Muscle of leg (tissue), 3 donors: ENCODE measurements at regions not wholly inside any gene's neighbourhood (a gene's known extent, or its start where the extent isn't known, plus 50 kb on each side); places are given as distances from the start of the nearest gene placed in this dataset.

Source experiments
- DNase-seq: peaks from one replicate; pipeline ENCODE4 v3.0.0; 2013
- H3K27ac ChIP-seq: one replicate; pipeline ENCODE4 v1.5.1; 2013; ENCODE audit warnings: mild to moderate bottlenecking, low read length, control low read depth
- H3K27me3 ChIP-seq: one replicate; pipeline ENCODE4 v1.6.1; 2013; ENCODE audit warnings: low read length; ENCODE audit not compliant: control insufficient read depth, insufficient read depth
- H3K36me3 ChIP-seq: one replicate; pipeline ENCODE4 v1.6.1; 2013; ENCODE audit warnings: low read length; ENCODE audit not compliant: control insufficient read depth, insufficient read depth
- H3K4me1 ChIP-seq: one replicate; pipeline ENCODE4 v1.6.1; 2013; ENCODE audit warnings: low read length; ENCODE audit not compliant: control insufficient read depth, insufficient read depth
- H3K4me3 ChIP-seq: one replicate; pipeline ENCODE4 v1.5.1; 2013; ENCODE audit warnings: low read length, control low read depth
- H3K9me3 ChIP-seq: replicated peaks from 2 replicates; pipeline ENCODE4 v1.6.1; 2013; ENCODE audit warnings: low read depth, low read length; ENCODE audit not compliant: control insufficient read depth
- WGBS: methylation state at CpG from one replicate; pipeline ENCODE4 v1.1.5; 2013; ENCODE audit warnings: missing lambda C conversion rate; ENCODE audit not compliant: insufficient coverage; 5-methylcytosine and 5-hydroxymethylcytosine counted together

GRCh38 chr17:5931616-5932015 lies 138.6 kb upstream of the WSCD1 start:
- WGBS, result 14% methylated on average over 8 of the region's 9 CpGs
- no peaks in the 10 kb centered on the region for H3K4me1 ChIP-seq
- H3K4me3 ChIP-seq, result no peak overlapping the region
- no peak overlapping the region for H3K27ac ChIP-seq
- H3K27me3 ChIP-seq, result no peaks in the 10 kb centered on the region
- peak; percentile 36 for DNase-seq
- no peaks in the 10 kb centered on the region for H3K9me3 ChIP-seq
- H3K36me3 ChIP-seq, result no peaks in the 10 kb centered on the region

DNA sequence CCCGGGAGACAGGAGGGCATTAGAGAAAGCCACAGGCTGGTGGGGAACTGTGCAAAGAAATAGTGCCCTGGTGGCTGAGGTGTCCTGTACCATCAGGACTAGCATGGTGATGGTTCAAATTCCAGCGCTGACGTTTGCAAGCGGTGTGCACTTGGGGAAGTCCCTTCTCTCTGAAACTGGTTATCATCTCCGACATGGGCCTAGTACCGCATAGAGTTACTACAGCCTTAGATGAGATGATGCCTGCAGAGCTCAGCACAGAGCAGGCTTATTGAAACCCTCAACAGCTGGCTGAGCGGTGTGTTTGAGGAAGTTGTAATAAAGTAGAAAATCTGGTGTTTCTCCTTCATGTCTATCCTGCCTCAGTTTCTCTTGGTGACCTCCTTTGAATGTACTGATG lies 136.7 kb upstream of the WSCD1 start:
- Histone ChIP-seq H3K4me1 (no peaks in the 10 kb centered on the region), H3K27ac (no peak overlapping the region), H3K4me3 (no peak overlapping the region), H3K9me3 (no peaks in the 10 kb centered on the region), H3K27me3 (no peaks in the 10 kb centered on the region), H3K36me3 (no peaks in the 10 kb centered on the region)
- DNase-seq, result no peak
- WGBS, result 59% methylated on average over 6 of the region's 7 CpGs

DNA sequence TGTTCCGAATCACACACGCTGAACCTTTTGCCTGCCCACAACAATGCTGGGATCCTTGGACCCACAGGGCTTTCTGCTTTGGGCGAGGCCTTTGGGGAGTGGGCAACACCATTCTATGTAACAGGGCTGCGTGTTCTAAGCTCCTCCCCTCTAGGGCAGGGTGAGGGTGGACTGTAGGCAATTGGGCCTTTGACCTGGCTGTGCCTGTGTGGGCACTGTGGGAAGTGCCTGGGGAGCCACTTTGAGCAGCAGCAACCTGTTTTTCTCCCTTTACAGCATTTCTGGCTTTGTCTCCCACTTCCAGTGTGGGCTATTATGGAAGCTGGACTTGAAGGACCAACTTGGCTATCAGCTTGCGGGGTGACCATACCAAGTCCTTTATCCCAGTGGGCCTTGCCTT lies 128.9 kb upstream of the WSCD1 start:
- WGBS, result 83% methylated on average over 3 of the region's 5 CpGs
- Histone ChIP-seq H3K4me1 (peaks cover 3% of the 10 kb centered on the region), H3K27me3 (peaks cover 2% of the 10 kb centered on the region), H3K4me3 (no peak overlapping the region), H3K9me3 (no peaks in the 10 kb centered on the region), H3K27ac (no peak overlapping the region), H3K36me3 (no peaks in the 10 kb centered on the region)
- no peak for DNase-seq

DNA sequence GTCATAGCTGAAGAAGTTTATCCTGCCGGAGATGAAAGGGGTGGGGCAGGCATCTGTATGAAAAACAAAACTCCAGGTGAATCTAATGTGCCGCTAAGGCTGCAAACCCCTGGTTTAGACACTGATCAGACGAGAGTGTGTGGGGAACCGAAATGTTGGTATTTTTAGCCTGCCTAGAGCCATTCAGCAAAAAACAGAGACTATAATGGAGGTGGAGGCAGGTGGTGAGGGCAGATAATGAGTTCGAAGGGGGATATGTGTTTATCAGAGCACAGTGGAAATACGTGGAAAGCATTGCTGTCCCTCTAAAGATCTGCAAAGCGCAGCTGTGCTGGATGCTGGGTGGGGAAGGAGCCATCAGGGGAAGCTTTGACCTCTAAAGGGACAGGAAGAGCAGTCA lies 127.5 kb upstream of the WSCD1 start:
- Histone ChIP-seq H3K4me1 (peaks cover 3% of the 10 kb centered on the region), H3K27ac (no peak overlapping the region), H3K27me3 (peaks cover 2% of the 10 kb centered on the region), H3K36me3 (no peaks in the 10 kb centered on the region), H3K4me3 (no peak overlapping the region), H3K9me3 (no peaks in the 10 kb centered on the region)
- DNase-seq, result no peak
- WGBS, result 52% methylated on average over 7 of the region's 7 CpGs

GRCh38 chr17:5943232-5943631 lies 126.9 kb upstream of the WSCD1 start:
- Histone ChIP-seq H3K27ac (no peak overlapping the region), H3K4me1 (peaks cover 3% of the 10 kb centered on the region), H3K4me3 (no peak overlapping the region), H3K27me3 (peaks cover 2% of the 10 kb centered on the region), H3K36me3 (no peaks in the 10 kb centered on the region), H3K9me3 (no peaks in the 10 kb centered on the region)
- no peak for DNase-seq
- 66% methylated on average over 7 of the region's 7 CpGs for WGBS

DNA sequence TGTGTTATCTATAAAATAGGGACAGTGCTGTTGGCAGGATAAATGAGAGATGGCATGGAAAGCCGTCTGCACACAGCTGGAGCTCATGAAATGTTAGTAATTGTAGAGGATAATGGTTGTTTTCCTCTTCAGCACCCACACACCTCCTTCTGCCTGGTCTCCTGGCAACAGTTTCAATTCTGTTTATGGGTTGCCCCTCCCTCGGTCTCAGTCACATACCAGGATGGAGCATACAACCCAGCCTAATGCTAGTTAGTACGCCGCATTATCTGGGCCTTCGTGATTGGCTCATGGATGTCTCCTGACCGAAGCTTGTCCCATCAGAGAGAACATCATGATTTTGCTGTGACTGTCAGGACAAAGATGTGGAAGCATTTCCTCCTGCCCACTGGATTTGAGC lies 126.2 kb upstream of the WSCD1 start:
- DNase-seq, result no peak
- WGBS, result 69% methylated on average over 5 of the region's 6 CpGs
- H3K4me3 ChIP-seq, result no peak overlapping the region
- H3K27me3 ChIP-seq, result peaks cover 2% of the 10 kb centered on the region
- no peak overlapping the region for H3K27ac ChIP-seq
- no peaks in the 10 kb centered on the region for H3K9me3 ChIP-seq
- no peaks in the 10 kb centered on the region for H3K36me3 ChIP-seq
- peaks cover 3% of the 10 kb centered on the region for H3K4me1 ChIP-seq

- H3K36me3 ChIP-seq, result no peaks in the 10 kb centered on the region
- H3K9me3 ChIP-seq, result no peaks in the 10 kb centered on the region
- H3K4me1 ChIP-seq, result peaks cover 3% of the 10 kb centered on the region
- WGBS, result no CpG with 5 or more reads among the region's 2 CpGs
- DNase-seq, result no peak
- H3K27me3 ChIP-seq, result peaks cover 2% of the 10 kb centered on the region
- no peak overlapping the region for H3K27ac ChIP-seq
- no peak overlapping the region for H3K4me3 ChIP-seq
Observed at GRCh38 chr17:5947701-5948180, 122.4 kb upstream of the WSCD1 start.

DNA sequence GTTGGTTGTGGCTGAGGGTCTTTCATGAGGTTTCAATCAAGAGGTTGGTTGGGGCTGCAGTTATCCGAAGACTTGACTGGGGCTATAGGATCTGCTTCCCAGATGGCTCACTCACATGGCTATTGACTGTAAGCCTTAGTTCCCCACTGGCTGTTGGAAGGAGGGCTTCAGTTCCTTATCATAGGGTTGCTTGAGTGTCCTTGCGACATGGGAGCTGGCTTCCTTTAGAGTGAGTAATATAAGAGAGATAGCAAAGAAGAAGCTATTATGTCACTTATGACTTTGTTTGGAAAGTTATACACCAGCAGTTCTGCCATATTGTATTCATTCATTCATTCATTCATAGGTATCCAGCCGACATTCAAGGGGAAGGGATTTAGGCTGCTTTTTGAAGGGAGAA lies 121.4 kb upstream of the WSCD1 start:
- DNase-seq, result no peak

DNA sequence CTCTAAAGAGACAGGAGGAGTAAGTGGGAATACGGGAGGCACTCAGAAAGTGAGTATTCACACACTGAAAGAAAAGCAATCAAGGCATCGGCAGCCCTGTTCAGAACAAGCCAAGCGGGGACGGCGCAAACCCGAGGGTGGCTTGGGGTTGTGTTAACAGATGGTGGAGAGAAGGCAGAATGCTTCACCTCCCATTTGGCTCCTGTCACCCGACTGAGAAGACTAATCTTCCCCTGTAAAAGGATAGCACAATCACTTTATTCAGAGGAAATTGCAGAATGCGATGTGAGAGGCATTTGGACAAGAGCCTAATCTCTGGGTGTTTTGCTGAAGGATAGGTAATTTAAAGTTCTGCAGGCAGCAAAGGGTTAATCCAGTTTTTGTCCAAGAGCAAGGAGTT lies 119.3 kb upstream of the WSCD1 start:
- Histone ChIP-seq H3K36me3 (no peaks in the 10 kb centered on the region), H3K27me3 (no peaks in the 10 kb centered on the region), H3K27ac (no peak overlapping the region), H3K4me1 (no peaks in the 10 kb centered on the region), H3K4me3 (no peak overlapping the region), H3K9me3 (peaks cover 5% of the 10 kb centered on the region)
- DNase-seq, result peak; percentile 12
- 5% methylated on average over 6 of the region's 8 CpGs for WGBS

More for the DNA sequence above, 121.4 kb upstream of the WSCD1 start:
- 80% methylated on average over 1 of the region's 3 CpGs for WGBS
- no peaks in the 10 kb centered on the region for H3K4me1 ChIP-seq
- H3K36me3 ChIP-seq, result no peaks in the 10 kb centered on the region
- no peak overlapping the region for H3K27ac ChIP-seq
- no peaks in the 10 kb centered on the region for H3K27me3 ChIP-seq
- no peaks in the 10 kb centered on the region for H3K9me3 ChIP-seq
- H3K4me3 ChIP-seq, result no peak overlapping the region

- WGBS, result no CpG with 5 or more reads among the region's 3 CpGs
- peaks cover 2% of the 10 kb centered on the region for H3K27me3 ChIP-seq
Observed at GRCh38 chr17:5951912-5952311, 118.3 kb upstream of the WSCD1 start.

DNA sequence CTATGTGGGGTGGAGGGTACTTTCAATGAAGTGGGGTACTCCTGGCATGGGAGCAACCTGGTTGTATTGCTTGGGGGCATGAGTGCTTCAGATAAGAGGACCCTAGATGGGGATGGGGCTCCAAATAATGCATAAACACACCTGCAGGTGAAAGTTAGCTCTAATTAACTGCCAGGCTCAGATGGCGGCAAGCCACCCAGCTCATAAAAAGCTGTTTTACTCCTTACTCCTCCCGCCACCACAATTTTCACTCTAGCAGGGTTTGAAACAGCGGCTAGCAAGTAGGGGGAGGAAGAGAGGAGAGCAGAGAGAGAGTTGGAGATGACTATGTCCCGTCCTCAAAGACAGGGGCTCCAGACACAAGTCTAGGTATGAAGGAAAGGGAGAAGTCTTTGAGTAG lies 117.7 kb upstream of the WSCD1 start:
- peaks cover 2% of the 10 kb centered on the region for H3K27me3 ChIP-seq
- 60% methylated on average over 1 of the region's 4 CpGs for WGBS

More at GRCh38 chr17:5951912-5952311, 118.3 kb upstream of the WSCD1 start:
- H3K27ac ChIP-seq, result no peak overlapping the region
- no peaks in the 10 kb centered on the region for H3K36me3 ChIP-seq
- DNase-seq, result no peak
- no peak overlapping the region for H3K4me3 ChIP-seq
- H3K9me3 ChIP-seq, result peaks cover 7% of the 10 kb centered on the region
- H3K4me1 ChIP-seq, result no peaks in the 10 kb centered on the region

More for the DNA sequence above, 117.7 kb upstream of the WSCD1 start:
- Histone ChIP-seq H3K9me3 (peaks cover 7% of the 10 kb centered on the region), H3K4me1 (no peaks in the 10 kb centered on the region), H3K4me3 (no peak overlapping the region), H3K36me3 (no peaks in the 10 kb centered on the region), H3K27ac (no peak overlapping the region)
- no peak for DNase-seq
